ENCODE measurements at regions not wholly inside any gene's neighbourhood (a gene's known extent, or its start where the extent isn't known, plus 50 kb on each side); places are given as distances from the start of the nearest gene placed in this dataset.

- H3K4me3 Mint-ChIP-seq, result no peak overlapping the region
- H3K27ac Mint-ChIP-seq, result no peak overlapping the region
- H3K27me3 Mint-ChIP-seq, result no peaks in the 10 kb centered on the region
- intact Hi-C loops (cut with micrococcal nuclease), result no loop called here
- peaks cover 18% of the 10 kb centered on the region for H3K4me1 Mint-ChIP-seq
- ChIA-PET POLR2A (interaction anchor here (0.7 to 1.7 kb wide), 5 partner anchors 8 to 100 kb away, joined by 3 to 4 read pairs (median 3); no protein-coding TSS in a partner anchor), CTCF (interaction anchor here (1.4 kb wide), 1 partner anchor 359 kb away, joined by 4 read pairs; no protein-coding TSS in a partner anchor)
- H3K9me3 Mint-ChIP-seq, result no peaks in the 10 kb centered on the region
- DNase-seq (no peak), ATAC-seq (ENCODE audit: low read depth) (no peak)
- TF ChIP-seq, protein P1, sequence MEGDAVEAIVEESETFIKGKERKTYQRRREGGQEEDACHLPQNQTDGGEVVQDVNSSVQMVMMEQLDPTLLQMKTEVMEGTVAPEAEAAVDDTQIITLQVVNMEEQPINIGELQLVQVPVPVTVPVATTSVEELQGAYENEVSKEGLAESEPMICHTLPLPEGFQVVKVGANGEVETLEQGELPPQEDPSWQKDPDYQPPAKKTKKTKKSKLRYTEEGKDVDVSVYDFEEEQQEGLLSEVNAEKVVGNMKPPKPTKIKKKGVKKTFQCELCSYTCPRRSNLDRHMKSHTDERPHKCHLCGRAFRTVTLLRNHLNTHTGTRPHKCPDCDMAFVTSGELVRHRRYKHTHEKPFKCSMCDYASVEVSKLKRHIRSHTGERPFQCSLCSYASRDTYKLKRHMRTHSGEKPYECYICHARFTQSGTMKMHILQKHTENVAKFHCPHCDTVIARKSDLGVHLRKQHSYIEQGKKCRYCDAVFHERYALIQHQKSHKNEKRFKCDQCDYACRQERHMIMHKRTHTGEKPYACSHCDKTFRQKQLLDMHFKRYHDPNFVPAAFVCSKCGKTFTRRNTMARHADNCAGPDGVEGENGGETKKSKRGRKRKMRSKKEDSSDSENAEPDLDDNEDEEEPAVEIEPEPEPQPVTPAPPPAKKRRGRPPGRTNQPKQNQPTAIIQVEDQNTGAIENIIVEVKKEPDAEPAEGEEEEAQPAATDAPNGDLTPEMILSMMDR (IDR thresholded peaks at IDR 0.05), result no peak
- no peaks in the 10 kb centered on the region for H3K36me3 Mint-ChIP-seq (ENCODE audit: low read depth)
Measured at GRCh38 chr12:46483572-46484395, 111.2 kb upstream of the SLC38A2 start.

DNA sequence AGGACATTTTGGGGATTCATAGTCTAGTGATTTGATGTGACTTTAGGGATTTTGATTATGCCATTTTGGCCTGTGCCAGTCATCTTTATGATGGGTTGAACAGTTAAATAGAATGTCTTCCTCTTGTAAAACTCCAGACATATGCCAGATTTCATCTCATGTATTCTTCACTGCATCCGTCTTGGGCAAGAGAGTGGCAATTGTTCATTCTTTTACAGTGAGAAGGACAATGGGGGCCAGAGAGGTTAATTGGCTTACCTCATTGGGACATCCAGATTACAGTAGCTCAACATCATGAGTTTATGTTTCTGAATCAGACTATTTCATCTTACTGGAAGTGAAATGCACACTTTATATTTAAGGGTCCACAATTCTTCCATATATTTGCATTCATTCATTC is 108.2 kb upstream of the SLC38A2 start:
- Mint-ChIP-seq H3K27me3 (no peaks in the 10 kb centered on the region), H3K4me1 (peaks cover 12% of the 10 kb centered on the region), H3K4me3 (no peak overlapping the region), H3K36me3 (ENCODE audit: low read depth) (no peaks in the 10 kb centered on the region), H3K27ac (no peak overlapping the region), H3K9me3 (no peaks in the 10 kb centered on the region)
- TF ChIP-seq, protein P1 (IDR thresholded peaks at IDR 0.05), result no peak
- ChIA-PET CTCF (no interaction called here), POLR2A (no interaction called here)
- intact Hi-C loops (cut with micrococcal nuclease), result no loop called here
- no peak for ATAC-seq (ENCODE audit: low read depth)
- no peak for DNase-seq

- Mint-ChIP-seq H3K4me3 (no peak overlapping the region), H3K4me1 (peaks cover 12% of the 10 kb centered on the region), H3K27ac (no peak overlapping the region), H3K27me3 (no peaks in the 10 kb centered on the region), H3K36me3 (ENCODE audit: low read depth) (no peaks in the 10 kb centered on the region), H3K9me3 (no peaks in the 10 kb centered on the region)
- intact Hi-C loops (cut with micrococcal nuclease), result no loop called here
- CTCF ChIA-PET, result no interaction called here
- TF ChIP-seq, protein P1 (IDR thresholded peaks at IDR 0.05), result no peak
- DNase-seq (no peak), ATAC-seq (ENCODE audit: low read depth) (no peak)
- POLR2A ChIA-PET, result no interaction called here
Measured at GRCh38 chr12:46480316-46480715, 107.7 kb upstream of the SLC38A2 start.

GRCh38 chr12:46478123-46478522 is 105.5 kb upstream of the SLC38A2 start:
- H3K4me3 Mint-ChIP-seq, result no peak overlapping the region
- H3K9me3 Mint-ChIP-seq, result no peaks in the 10 kb centered on the region
- H3K27me3 Mint-ChIP-seq, result no peaks in the 10 kb centered on the region
- no peak overlapping the region for H3K27ac Mint-ChIP-seq
- ATAC-seq (ENCODE audit: low read depth) (no peak), DNase-seq (no peak)
- no peaks in the 10 kb centered on the region for H3K36me3 Mint-ChIP-seq (ENCODE audit: low read depth)
- CTCF ChIA-PET, result no interaction called here
- intact Hi-C loops (cut with micrococcal nuclease), result no loop called here
- POLR2A ChIA-PET, result no interaction called here
- TF ChIP-seq, protein P1 (IDR thresholded peaks at IDR 0.05), result no peak
- H3K4me1 Mint-ChIP-seq, result peaks cover 16% of the 10 kb centered on the region

GRCh38 chr12:46477541-46477940 is 105.0 kb upstream of the SLC38A2 start:
- Mint-ChIP-seq H3K4me1 (peaks cover 16% of the 10 kb centered on the region), H3K36me3 (ENCODE audit: low read depth) (no peaks in the 10 kb centered on the region), H3K4me3 (no peak overlapping the region), H3K27me3 (no peaks in the 10 kb centered on the region), H3K27ac (no peak overlapping the region), H3K9me3 (no peaks in the 10 kb centered on the region)
- TF ChIP-seq, protein P1 (IDR thresholded peaks at IDR 0.05), result no peak
- no peak for ATAC-seq (ENCODE audit: low read depth)
- ChIA-PET CTCF (no interaction called here), POLR2A (no interaction called here)
- no peak for DNase-seq
- intact Hi-C loops (cut with micrococcal nuclease), result no loop called here
